Neuronal stem cell (in vitro differentiated cells): ENCODE measurements at regions not wholly inside any gene's neighbourhood (a gene's known extent, or its start where the extent isn't known, plus 50 kb on each side); places are given as distances from the start of the nearest gene placed in this dataset. TPM values are rescaled to one million over a fixed set of nuclear protein-coding genes. Genes with fewer than 3 reads are reported as not detected.

Experiments
- DNase-seq: peaks from one replicate; pipeline ENCODE4 v3.0.0-alpha.2; 2013; ENCODE audit warnings: low spot score
- H2AFZ ChIP-seq: one replicate; pipeline ENCODE4 v1.6.1; 2013; ENCODE audit warnings: mild to moderate bottlenecking, low read length, inconsistent platforms
- H2AK5ac ChIP-seq: 2 replicates; pipeline ENCODE4 v1.6.1; 2013; ENCODE audit warnings: low read depth, mild to moderate bottlenecking, inconsistent platforms, low read length, moderate library complexity, mixed read lengths
- H2BK120ac ChIP-seq: 2 replicates; pipeline ENCODE4 v1.6.1; 2013; ENCODE audit warnings: low read depth, mild to moderate bottlenecking, inconsistent platforms, low read length, moderate library complexity, mixed read lengths
- H2BK12ac ChIP-seq: one replicate; pipeline ENCODE4 v1.6.1; 2013; ENCODE audit warnings: low read length, inconsistent platforms
- H2BK15ac ChIP-seq: 2 replicates; pipeline ENCODE4 v1.6.1; 2013; ENCODE audit warnings: mild to moderate bottlenecking, low read length, inconsistent platforms, mixed read lengths
- H2BK5ac ChIP-seq: one replicate; pipeline ENCODE4 v1.6.1; 2013; ENCODE audit warnings: inconsistent platforms, mild to moderate bottlenecking, low read length, moderate library complexity
- H3K14ac ChIP-seq: one replicate; pipeline ENCODE4 v1.6.1; 2013; ENCODE audit warnings: low read length, inconsistent platforms
- H3K18ac ChIP-seq: 2 replicates; pipeline ENCODE4 v1.6.1; 2013; ENCODE audit warnings: low read length, inconsistent platforms
- H3K23ac ChIP-seq: 2 replicates; pipeline ENCODE4 v1.6.1; 2013; ENCODE audit warnings: low read depth, mild to moderate bottlenecking, mixed read lengths, low read length, inconsistent platforms; ENCODE audit not compliant: poor library complexity
- H3K27ac ChIP-seq: replicated peaks from 3 replicates; pipeline ENCODE4 v1.5.1; 2013; ENCODE audit warnings: low read length, inconsistent platforms
- H3K27me3 ChIP-seq, 3 experiments: 2 replicates each; pipeline ENCODE4 v1.6.1; 2013; ENCODE audit warnings: low read length in 3 of 3, mild to moderate bottlenecking in 2 of 3, inconsistent platforms in 1 of 3, low read depth in 1 of 3, mixed read lengths in 1 of 3, moderate library complexity in 1 of 3; ENCODE audit not compliant: control insufficient read depth in 3 of 3, insufficient read depth in 3 of 3
- H3K36me3 ChIP-seq, 2 donors: replicated peaks in 1 of 2; 2 replicates each; pipeline ENCODE4 v1.6.1; 2013; ENCODE audit warnings: low read length in 2 of 2; ENCODE audit not compliant: control insufficient read depth in 2 of 2, insufficient read depth in 2 of 2
- H3K4ac ChIP-seq: 2 replicates; pipeline ENCODE4 v1.6.1; 2013; ENCODE audit warnings: inconsistent platforms, mild to moderate bottlenecking, low read length, moderate library complexity
- H3K4me1 ChIP-seq, 2 donors: 1 replicate in 1 of 2; 2 replicates in 1 of 2; pipeline ENCODE4 v1.6.1; 2013; ENCODE audit warnings: low read length in 2 of 2, low read depth in 1 of 2; ENCODE audit not compliant: control insufficient read depth in 2 of 2, insufficient read depth in 1 of 2
- H3K4me2 ChIP-seq: one replicate; pipeline ENCODE4 v1.6.1; 2013; ENCODE audit warnings: mild to moderate bottlenecking, low read length, inconsistent platforms; ENCODE audit not compliant: insufficient read depth, poor library complexity, severe bottlenecking
- H3K4me3 ChIP-seq, 2 donors: 2 replicates each; pipeline ENCODE4 v1.5.1; 2013; ENCODE audit warnings: low read length in 2 of 2, mild to moderate bottlenecking in 2 of 2, inconsistent platforms in 1 of 2, moderate library complexity in 1 of 2
- H3K79me1 ChIP-seq: one replicate; pipeline ENCODE4 v1.6.1; 2013; ENCODE audit warnings: low read depth, mild to moderate bottlenecking, inconsistent platforms, low read length, moderate library complexity
- H3K9ac ChIP-seq: one replicate; pipeline ENCODE4 v1.6.1; 2013; ENCODE audit warnings: mild to moderate bottlenecking, low read depth, low read length, inconsistent platforms; ENCODE audit not compliant: poor library complexity
- H3K9me3 ChIP-seq, 2 donors: replicated peaks in 1 of 2; 2 replicates each; pipeline versions ENCODE3 to v1.6.1; 2013; ENCODE audit warnings: low read length in 2 of 2, mild to moderate bottlenecking in 2 of 2, inconsistent platforms in 1 of 2, low read depth in 1 of 2, mixed read lengths in 1 of 2, moderate library complexity in 1 of 2; ENCODE audit not compliant: control insufficient read depth in 2 of 2, insufficient read depth in 1 of 2
- H4K8ac ChIP-seq: one replicate; pipeline ENCODE4 v1.6.1; 2013; ENCODE audit warnings: low read depth, mild to moderate bottlenecking, inconsistent platforms, low read length, moderate library complexity
- H4K91ac ChIP-seq: one replicate; pipeline ENCODE4 v1.6.1; 2013; ENCODE audit warnings: low read length, low read depth, mild to moderate bottlenecking, inconsistent platforms; ENCODE audit not compliant: poor library complexity
- WGBS, 2 donors: extraction: QIAGEN DNeasy Blood & Tissue Kit; methylation state at CpG; one replicate each; pipeline ENCODE4 v1.1.7; 2013; ENCODE audit warnings: missing lambda C conversion rate in 2 of 2, mixed read lengths in 1 of 2; ENCODE audit not compliant: insufficient read length in 2 of 2, insufficient replicate concordance in 1 of 2; ENCODE audit errors: extremely low coverage in 2 of 2; 5-methylcytosine and 5-hydroxymethylcytosine counted together
- small RNA-seq: library from polyadenylated mRNA; stranded (forward); fragments of <200 nt; extraction: miRNeasy Mini kit (QIAGEN cat#:217004); gene quantifications from one replicate; pipeline ENCODE3, GENCODE V24; 2013; ENCODE audit not compliant: insufficient read depth

- no peak for DNase-seq
- H2BK15ac ChIP-seq: no peak overlapping the region
- no peak overlapping the region for H3K4ac ChIP-seq
- no peak overlapping the region for H3K4me3 ChIP-seq
- H2AK5ac ChIP-seq: no peak overlapping the region
- no peaks in the 10 kb centered on the region for H3K36me3 ChIP-seq
- peaks cover 2% of the 10 kb centered on the region for H3K79me1 ChIP-seq
- no peak overlapping the region for H3K18ac ChIP-seq
- peaks cover 0 to 2% of the 10 kb centered on the region in 2 donors for H3K4me1 ChIP-seq
- H3K14ac ChIP-seq: no peak overlapping the region
- H2BK12ac ChIP-seq: no peak overlapping the region
- H3K9me3 ChIP-seq: no peaks in the 10 kb centered on the region
- no peak overlapping the region for H3K27ac ChIP-seq
- H4K8ac ChIP-seq: no peak overlapping the region
- H2BK120ac ChIP-seq: no peak overlapping the region
- H3K4me2 ChIP-seq: no peak overlapping the region
- no peak overlapping the region for H2AFZ ChIP-seq
- no peak overlapping the region for H4K91ac ChIP-seq
- H3K9ac ChIP-seq: no peak overlapping the region
- no peak overlapping the region for H3K23ac ChIP-seq
- WGBS, 2 donors: no CpG with 5 or more reads among the region's 3 CpGs
- H3K27me3 ChIP-seq: peaks cover 0 to 65% (median 0%) of the 10 kb centered on the region in 3 experiments
- H2BK5ac ChIP-seq: no peak overlapping the region
Observed at GRCh38 chr6:33853736-33854135, 49.9 kb upstream of the MLN start.

Small RNA genes lying in the stretch of these regions (small RNA-seq; reads per million reads assigned to genes)
- not detected for gene AL138889.2
- gene MIR7159: not detected
